Left lung (tissue), 4 donors: ENCODE measurements at regions not wholly inside any gene's neighbourhood (a gene's known extent, or its start where the extent isn't known, plus 50 kb on each side); places are given as distances from the start of the nearest gene placed in this dataset.
"Not testable (repeated sequence)": the region's sequence is repeated elsewhere in the genome, so short reads cannot be mapped to it uniquely, and the experiment has no call there.

Experiments
- ATAC-seq: fragments of 200-7000 bp; cut with Tn5 transposase; one replicate; pipeline ENCODE4 v1.9.1; 2020; ENCODE audit warnings: moderate library complexity
- DNase-seq, 4 donors: peaks; one replicate each; pipeline ENCODE4 v3.0.0-alpha.2; 2013 to 2020
- H3K27ac ChIP-seq, 2 donors: fragments of 200-600 bp; sonication (generic) in 1 of 2; one replicate each; pipeline versions ENCODE4 v1.5.0 to v1.8.0; 2020 to 2021
- H3K27me3 ChIP-seq, 2 donors: fragments of 200-600 bp; sonication (generic) in 1 of 2; one replicate each; pipeline versions ENCODE4 v1.5.0 to v1.8.0; 2020 to 2021
- H3K36me3 ChIP-seq, 2 donors: fragments of 200-600 bp; sonication (generic) in 1 of 2; one replicate each; pipeline versions ENCODE4 v1.5.0 to v1.8.0; 2020 to 2021
- H3K4me1 ChIP-seq, 2 donors: fragments of 200-600 bp; one replicate each; pipeline ENCODE4 v1.8.0; 2021
- H3K4me3 ChIP-seq, 2 donors: fragments of 200-600 bp; sonication (generic) in 1 of 2; one replicate each; pipeline versions ENCODE4 v1.5.0 to v1.8.0; 2020 to 2021; ENCODE audit warnings: mild to moderate bottlenecking in 1 of 2
- H3K9me3 ChIP-seq, 2 donors: fragments of 200-600 bp; sonication (generic) in 1 of 2; one replicate each; pipeline versions ENCODE4 v1.5.0 to v1.8.0; 2020 to 2021
- intact Hi-C, 2 donors: fragments of 100-400 bp; cut with DNase I; formaldehyde crosslinking; loops; one replicate each; pipeline versions ENCODE4 v1.11.2 to v1.14.2; 2022
- TF ChIP-seq, protein P1 (sequence below), 2 donors: fragments of 200-600 bp; sonication (generic) in 1 of 2; IDR thresholded peaks; one replicate each; pipeline versions ENCODE4 v1.5.0 to v1.8.0; 2021; ENCODE audit warnings: antibody characterized with exemption in 2 of 2
- donor health status: DM: no; HTN: yes; CAD: no.
- donor health status: DM: no; HTN: no; CAD: no.

DNA sequence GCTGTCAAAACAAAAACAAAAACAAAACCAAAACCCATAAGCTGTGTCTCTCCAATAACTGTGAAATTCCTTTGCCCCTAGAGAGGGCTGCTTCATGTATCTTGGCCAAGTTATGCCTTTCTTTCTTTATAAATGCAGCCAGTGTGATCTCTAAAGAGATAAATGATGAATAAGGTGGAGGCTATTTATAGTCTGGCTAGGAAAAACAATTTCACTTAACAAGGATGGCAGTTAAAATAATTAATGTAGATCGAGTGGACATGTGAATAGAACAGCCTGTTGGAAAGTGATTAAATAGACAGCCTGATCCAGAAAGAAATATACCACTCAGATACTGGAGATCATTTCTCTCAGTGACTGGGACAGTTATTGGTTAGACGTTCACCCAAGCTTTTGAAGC lies 1666.9 kb upstream of the CELF4 start:
- H3K9me3 ChIP-seq, result peaks cover 0 to 17% of the 10 kb centered on the region in 2 donors
- no peak for DNase-seq
- no peak for ATAC-seq
- TF ChIP-seq, protein P1, sequence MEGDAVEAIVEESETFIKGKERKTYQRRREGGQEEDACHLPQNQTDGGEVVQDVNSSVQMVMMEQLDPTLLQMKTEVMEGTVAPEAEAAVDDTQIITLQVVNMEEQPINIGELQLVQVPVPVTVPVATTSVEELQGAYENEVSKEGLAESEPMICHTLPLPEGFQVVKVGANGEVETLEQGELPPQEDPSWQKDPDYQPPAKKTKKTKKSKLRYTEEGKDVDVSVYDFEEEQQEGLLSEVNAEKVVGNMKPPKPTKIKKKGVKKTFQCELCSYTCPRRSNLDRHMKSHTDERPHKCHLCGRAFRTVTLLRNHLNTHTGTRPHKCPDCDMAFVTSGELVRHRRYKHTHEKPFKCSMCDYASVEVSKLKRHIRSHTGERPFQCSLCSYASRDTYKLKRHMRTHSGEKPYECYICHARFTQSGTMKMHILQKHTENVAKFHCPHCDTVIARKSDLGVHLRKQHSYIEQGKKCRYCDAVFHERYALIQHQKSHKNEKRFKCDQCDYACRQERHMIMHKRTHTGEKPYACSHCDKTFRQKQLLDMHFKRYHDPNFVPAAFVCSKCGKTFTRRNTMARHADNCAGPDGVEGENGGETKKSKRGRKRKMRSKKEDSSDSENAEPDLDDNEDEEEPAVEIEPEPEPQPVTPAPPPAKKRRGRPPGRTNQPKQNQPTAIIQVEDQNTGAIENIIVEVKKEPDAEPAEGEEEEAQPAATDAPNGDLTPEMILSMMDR (IDR thresholded peaks at IDR 0.05), result no peak
- H3K27me3 ChIP-seq, result no peaks in the 10 kb centered on the region
- H3K27ac ChIP-seq, result no peak overlapping the region
- H3K4me1 ChIP-seq, result no peaks in the 10 kb centered on the region
- intact Hi-C loops, result no loop called here
- H3K4me3 ChIP-seq, result no peak overlapping the region
- H3K36me3 ChIP-seq, result no peaks in the 10 kb centered on the region

DNA sequence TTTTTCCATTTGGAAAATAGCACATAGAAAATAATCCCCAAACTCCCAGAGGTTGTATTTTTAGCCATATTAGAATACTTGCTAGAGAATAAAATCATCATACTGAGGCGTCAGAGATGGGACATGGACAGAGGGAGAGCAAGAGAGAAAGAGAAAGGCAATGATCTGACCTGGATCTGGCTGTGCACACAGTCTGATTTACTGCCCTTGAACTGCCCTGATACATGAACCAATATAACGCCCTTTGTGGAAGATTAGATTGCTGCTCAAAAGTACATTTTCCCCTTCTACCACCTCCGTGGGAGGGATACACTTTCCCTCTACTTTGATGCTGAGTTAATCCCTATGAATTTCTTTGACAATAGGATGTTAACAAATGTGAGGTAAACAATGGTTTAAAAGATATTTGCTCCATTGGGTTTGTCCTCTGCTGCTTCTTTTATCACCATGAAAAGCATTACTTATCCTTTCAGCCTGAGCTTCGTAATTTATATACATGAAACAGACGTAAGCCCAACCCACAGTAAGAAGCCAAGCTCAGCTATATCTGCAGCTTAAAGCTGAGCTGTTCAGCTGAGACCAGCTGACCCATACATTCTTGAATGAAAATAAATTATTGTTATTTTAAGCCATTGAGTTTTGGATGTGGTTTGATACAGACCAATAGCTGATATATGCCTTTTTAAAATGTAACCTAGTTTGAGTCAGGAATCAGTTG lies 1664.6 kb upstream of the CELF4 start:
- Histone ChIP-seq H3K27me3 (no peaks in the 10 kb centered on the region), H3K9me3 (peaks cover 0 to 7% of the 10 kb centered on the region in 2 donors), H3K27ac (no peak overlapping the region), H3K36me3 (no peaks in the 10 kb centered on the region), H3K4me3 (no peak overlapping the region), H3K4me1 (no peaks in the 10 kb centered on the region)
- ATAC-seq, result no peak
- TF ChIP-seq, protein P1 (IDR thresholded peaks at IDR 0.05), result no peak
- intact Hi-C loops, result no loop called here
- DNase-seq, result no peak

DNA sequence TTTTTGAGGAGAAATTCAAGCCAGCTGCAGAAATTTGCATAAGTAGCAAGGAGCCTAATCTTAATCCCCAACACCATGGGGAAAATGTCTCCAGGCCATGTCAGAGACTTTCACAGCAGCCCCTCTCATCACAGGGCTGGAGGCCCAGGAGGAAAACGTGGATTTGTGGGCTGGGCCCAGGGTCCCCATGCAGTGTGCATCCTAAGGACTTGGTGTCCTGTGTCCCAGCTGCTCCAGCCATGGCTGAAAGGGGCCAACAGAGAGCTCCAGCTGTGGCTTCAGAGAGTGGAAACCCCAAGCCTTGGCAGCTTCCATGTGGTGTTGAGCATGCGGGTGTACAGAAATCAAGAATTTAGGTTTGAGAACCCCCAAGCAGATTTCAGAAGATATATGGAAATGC lies 1662.2 kb upstream of the CELF4 start:
- ATAC-seq, intact Hi-C loops, H3K4me1 ChIP-seq: not testable (repeated sequence)

DNA sequence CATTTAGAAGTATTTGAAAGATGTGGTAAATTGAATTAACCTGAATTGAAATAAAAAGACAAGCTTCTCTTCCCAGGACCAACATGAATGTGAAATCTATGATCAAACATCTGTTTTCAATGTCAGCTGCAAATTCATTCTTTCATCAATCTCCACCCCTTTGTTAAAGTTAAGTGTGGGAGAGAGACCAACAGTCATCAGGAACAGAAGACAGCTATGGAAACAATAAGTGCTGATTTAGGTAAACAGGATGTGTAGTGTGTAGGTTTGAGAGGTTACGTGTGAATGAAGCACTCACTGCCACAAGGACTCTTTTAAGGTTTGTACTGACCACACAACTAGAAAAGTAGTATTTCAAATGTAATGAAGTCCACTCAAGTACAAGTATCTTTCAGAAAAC lies 1659.8 kb upstream of the CELF4 start:
- H3K4me3 ChIP-seq, result no peak overlapping the region
- DNase-seq, result no peak
- H3K9me3 ChIP-seq, result peaks cover 0 to 2% of the 10 kb centered on the region in 2 donors
- H3K4me1 ChIP-seq, result no peaks in the 10 kb centered on the region
- intact Hi-C loops, result no loop called here
- no peak for ATAC-seq
- no peak overlapping the region for H3K27ac ChIP-seq
- H3K27me3 ChIP-seq, result no peaks in the 10 kb centered on the region
- no peaks in the 10 kb centered on the region for H3K36me3 ChIP-seq
- TF ChIP-seq, protein P1 (IDR thresholded peaks at IDR 0.05), result no peak

More for the DNA sequence above, 1662.2 kb upstream of the CELF4 start:
- H3K36me3 ChIP-seq, H3K27me3 ChIP-seq, H3K4me3 ChIP-seq, DNase-seq, H3K9me3 ChIP-seq, H3K27ac ChIP-seq: not testable (repeated sequence)

DNA sequence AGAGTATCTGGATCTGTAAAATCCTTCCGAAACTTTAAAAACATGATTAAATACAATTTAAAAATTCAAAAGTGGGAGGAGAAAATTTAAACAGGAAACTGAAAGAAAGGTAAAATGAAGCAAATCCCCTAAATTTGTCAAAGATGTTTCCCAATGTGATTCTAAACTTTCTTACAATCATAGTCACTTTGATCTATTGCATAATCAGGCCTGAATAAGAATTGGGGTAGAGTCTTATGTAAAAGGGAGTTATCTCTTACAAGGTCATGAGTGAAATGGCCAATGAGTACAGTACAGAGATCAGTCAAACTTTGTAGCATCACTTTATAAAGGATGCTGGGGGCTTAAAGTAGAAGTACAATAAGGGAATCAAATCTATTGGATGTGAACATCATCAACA lies 1657.7 kb upstream of the CELF4 start:
- intact Hi-C loops, result no loop called here
- no peaks in the 10 kb centered on the region for H3K36me3 ChIP-seq
- DNase-seq, result no peak
- TF ChIP-seq, protein P1 (IDR thresholded peaks at IDR 0.05), result no peak
- peaks cover 0 to 2% of the 10 kb centered on the region in 2 donors for H3K9me3 ChIP-seq
- H3K27ac ChIP-seq, result no peak overlapping the region
- no peaks in the 10 kb centered on the region for H3K4me1 ChIP-seq
- H3K4me3 ChIP-seq, result no peak overlapping the region
- no peaks in the 10 kb centered on the region for H3K27me3 ChIP-seq
- ATAC-seq, result no peak

DNA sequence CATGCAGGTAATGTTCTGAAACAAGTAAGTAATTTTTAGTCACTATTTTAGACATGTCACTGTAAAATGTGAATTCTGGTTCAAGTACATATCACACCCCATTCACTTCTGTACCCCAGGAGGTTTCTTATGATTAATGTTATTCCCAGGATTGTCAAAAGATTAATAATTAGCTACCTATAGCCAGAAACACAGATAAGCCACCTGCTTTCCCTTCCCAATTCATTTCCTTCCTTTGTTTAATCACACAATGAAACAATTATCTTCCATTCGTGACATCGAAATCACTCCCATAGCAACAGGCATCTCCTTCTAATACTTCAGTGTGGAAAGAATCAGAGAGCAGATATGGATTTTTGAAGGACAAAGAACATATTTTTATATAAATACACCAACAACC lies 1650.3 kb upstream of the CELF4 start:
- DNase-seq (no peak), ATAC-seq (no peak)
- TF ChIP-seq, protein P1 (IDR thresholded peaks at IDR 0.05), result no peak
- Histone ChIP-seq H3K9me3 (peaks cover 0 to 10% of the 10 kb centered on the region in 2 donors), H3K36me3 (no peaks in the 10 kb centered on the region), H3K4me1 (no peaks in the 10 kb centered on the region), H3K27ac (no peak overlapping the region), H3K4me3 (no peak overlapping the region), H3K27me3 (no peaks in the 10 kb centered on the region)
- intact Hi-C loops, result no loop called here
